Left ventricle myocardium inferior (tissue), 1 donor: ENCODE measurements at regions not wholly inside any gene's neighbourhood (a gene's known extent, or its start where the extent isn't known, plus 50 kb on each side); places are given as distances from the start of the nearest gene placed in this dataset.

ENCODE experiments used
- DNase-seq: peaks from one replicate; pipeline ENCODE4 v3.0.0-alpha.2; 2020
- H3K27ac ChIP-seq: fragments of 200-600 bp; replicated peaks from 2 replicates; pipeline ENCODE4 v1.8.0; 2021
- H3K27me3 ChIP-seq: fragments of 200-600 bp; 2 replicates; pipeline ENCODE4 v1.8.0; 2021; ENCODE audit warnings: low read depth
- H3K36me3 ChIP-seq: fragments of 200-600 bp; 2 replicates; pipeline ENCODE4 v1.8.0; 2021
- H3K4me1 ChIP-seq: fragments of 200-600 bp; 2 replicates; pipeline ENCODE4 v1.8.0; 2021
- H3K4me3 ChIP-seq: fragments of 200-600 bp; 2 replicates; pipeline ENCODE4 v1.8.0; 2021; ENCODE audit warnings: mild to moderate bottlenecking, moderate library complexity
- H3K9me3 ChIP-seq: fragments of 200-600 bp; replicated peaks from 2 replicates; pipeline ENCODE4 v1.8.0; 2021
- CTCF ChIP-seq: fragments of 200-600 bp; IDR thresholded peaks from 2 replicates; pipeline ENCODE4 v1.8.0; 2021; ENCODE audit warnings: antibody characterized with exemption, mild to moderate bottlenecking, borderline replicate concordance
- intact Hi-C: fragments of 100-400 bp; cut with micrococcal nuclease; formaldehyde crosslinking; loops from one replicate; pipeline ENCODE4 v1.11.0; 2022
- donor health status: DM: no; HTN: yes; CAD: no; lungs with severe emphysema.

GRCh38 chr17:63347475-63347874 is 98.6 kb downstream of the CYB561 start:
- no peak for TF ChIP-seq CTCF
- no peak for DNase-seq
- Histone ChIP-seq H3K36me3 (peaks cover 12% of the 10 kb centered on the region), H3K4me3 (no peak overlapping the region), H3K9me3 (no peaks in the 10 kb centered on the region), H3K27me3 (no peaks in the 10 kb centered on the region), H3K27ac (no peak overlapping the region), H3K4me1 (no peaks in the 10 kb centered on the region)
- intact Hi-C loops, result no loop called here

- H3K9me3 ChIP-seq, result no peaks in the 10 kb centered on the region
- H3K4me3 ChIP-seq, result no peak overlapping the region
- no peak for TF ChIP-seq CTCF
- DNase-seq, result no peak
- no peaks in the 10 kb centered on the region for H3K4me1 ChIP-seq
- H3K27ac ChIP-seq, result peak overlapping the region; percentile 23
- no peaks in the 10 kb centered on the region for H3K27me3 ChIP-seq
- intact Hi-C loops, result no loop called here
- H3K36me3 ChIP-seq, result peaks cover under 1% of the 10 kb centered on the region
Measured at GRCh38 chr17:63349478-63350000, 96.6 kb downstream of the CYB561 start.

- intact Hi-C loops, result no loop called here
- Histone ChIP-seq H3K27ac (peak overlapping the region; percentile 23), H3K27me3 (no peaks in the 10 kb centered on the region), H3K4me1 (no peaks in the 10 kb centered on the region), H3K9me3 (no peaks in the 10 kb centered on the region), H3K4me3 (no peak overlapping the region), H3K36me3 (no peaks in the 10 kb centered on the region)
- TF ChIP-seq CTCF, result no peak
- no peak for DNase-seq
Measured at GRCh38 chr17:63350364-63350763, 95.7 kb downstream of the CYB561 start.

- no peaks in the 10 kb centered on the region for H3K4me1 ChIP-seq
- no peak for DNase-seq
- no peaks in the 10 kb centered on the region for H3K27me3 ChIP-seq
- no peaks in the 10 kb centered on the region for H3K36me3 ChIP-seq
- intact Hi-C loops, result no loop called here
- no peak for TF ChIP-seq CTCF
- no peaks in the 10 kb centered on the region for H3K9me3 ChIP-seq
- H3K4me3 ChIP-seq, result no peak overlapping the region
- H3K27ac ChIP-seq, result no peak overlapping the region
Measured at GRCh38 chr17:63354256-63354655, 91.8 kb downstream of the CYB561 start.

- H3K4me3 ChIP-seq, result no peak overlapping the region
- H3K36me3 ChIP-seq, result no peaks in the 10 kb centered on the region
- no peak for TF ChIP-seq CTCF
- no peaks in the 10 kb centered on the region for H3K9me3 ChIP-seq
- H3K4me1 ChIP-seq, result no peaks in the 10 kb centered on the region
- intact Hi-C loops, result no loop called here
- peak overlapping the region; percentile 25 for H3K27ac ChIP-seq
- DNase-seq, result no peak
- no peaks in the 10 kb centered on the region for H3K27me3 ChIP-seq
Measured at GRCh38 chr17:63356337-63356757, 89.8 kb downstream of the CYB561 start.
